HG02885 (cell line): ENCODE measurements at regions not wholly inside any gene's neighbourhood (a gene's known extent, or its start where the extent isn't known, plus 50 kb on each side); places are given as distances from the start of the nearest gene placed in this dataset.

Experiments used
- ATAC-seq: cut with Tn5 transposase; IDR thresholded peaks from one replicate; pipeline ENCODE4 v1.9.1; 2021; ENCODE audit warnings: mild to moderate bottlenecking; ENCODE audit not compliant: unreplicated experiment, poor library complexity

DNA sequence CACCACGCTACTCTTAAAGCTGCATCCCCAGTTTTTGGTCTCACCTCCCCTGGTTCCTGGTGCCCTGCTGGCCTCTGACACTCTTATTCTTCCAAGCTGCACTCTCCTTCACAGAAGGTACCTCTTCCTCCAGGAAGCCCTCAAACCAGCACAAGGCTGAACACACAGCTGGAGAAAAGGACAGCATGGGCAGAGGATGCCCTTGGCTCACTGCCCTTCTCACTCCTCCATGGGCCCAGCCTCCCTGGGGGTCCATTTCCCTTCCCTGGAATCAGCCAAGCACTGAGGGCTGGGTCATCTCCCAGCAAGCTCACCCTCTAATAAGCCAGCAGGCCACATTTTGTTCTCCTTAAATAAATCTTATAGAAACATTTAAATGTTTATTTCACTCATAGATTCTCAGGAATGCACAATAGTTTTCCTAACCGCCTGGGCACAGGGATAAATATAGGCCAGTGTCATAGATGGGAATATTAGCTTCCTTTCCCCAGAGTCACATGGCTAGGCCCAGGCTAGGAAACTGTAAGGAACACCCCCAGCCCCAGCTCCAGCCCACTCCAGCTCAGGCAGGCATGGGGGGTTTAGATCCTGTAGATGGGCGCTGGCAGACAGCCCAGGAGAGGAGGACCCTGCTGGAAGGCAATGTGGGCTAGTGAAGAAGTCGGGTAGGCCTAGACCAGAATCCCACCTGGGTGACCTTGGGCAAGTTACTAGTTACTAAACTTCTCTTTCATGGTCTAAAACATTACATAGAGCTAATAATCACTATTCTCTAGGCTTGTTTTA lies 51.5 kb downstream of the IRAG1 start:
- no peak for ATAC-seq

DNA sequence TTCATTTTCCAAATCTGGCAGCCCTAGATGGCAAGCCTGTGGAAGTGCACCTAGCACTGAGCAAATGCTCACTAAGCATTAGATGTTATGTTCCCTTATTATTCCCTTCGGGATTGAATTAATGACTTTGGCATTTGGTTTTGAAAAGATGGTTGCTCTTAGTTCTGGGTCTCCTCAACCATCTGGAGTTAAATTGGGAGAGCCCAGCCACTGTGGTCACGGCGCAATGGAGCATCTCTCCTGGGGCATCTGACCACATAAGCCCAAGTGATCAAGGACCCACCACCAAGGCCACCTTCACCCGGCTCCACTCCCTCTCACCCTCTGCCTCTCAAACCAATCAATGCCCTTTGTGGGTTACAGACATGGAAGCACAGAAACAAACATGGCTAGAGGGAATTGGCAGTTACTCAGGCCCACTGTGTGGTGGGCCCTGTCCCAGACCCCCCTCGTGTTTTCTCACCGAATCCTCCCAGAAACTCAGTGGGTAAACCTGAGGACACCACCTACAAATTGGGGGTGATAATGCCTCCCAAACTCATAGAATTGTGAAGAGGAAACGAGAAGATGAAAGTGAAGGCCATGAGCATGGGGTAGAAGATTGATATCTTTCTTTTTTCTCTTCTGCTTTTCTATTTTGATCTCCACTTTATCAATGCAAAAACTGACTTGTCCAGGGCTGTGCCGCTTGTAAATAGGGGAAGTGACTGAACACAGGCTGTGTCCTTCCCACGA lies 52.2 kb downstream of the IRAG1 start:
- peak; percentile 88 for ATAC-seq

- ATAC-seq: no peak
These were observed 53.2 kb downstream of the IRAG1 start for GRCh38 chr11:10640308-10640707.

DNA sequence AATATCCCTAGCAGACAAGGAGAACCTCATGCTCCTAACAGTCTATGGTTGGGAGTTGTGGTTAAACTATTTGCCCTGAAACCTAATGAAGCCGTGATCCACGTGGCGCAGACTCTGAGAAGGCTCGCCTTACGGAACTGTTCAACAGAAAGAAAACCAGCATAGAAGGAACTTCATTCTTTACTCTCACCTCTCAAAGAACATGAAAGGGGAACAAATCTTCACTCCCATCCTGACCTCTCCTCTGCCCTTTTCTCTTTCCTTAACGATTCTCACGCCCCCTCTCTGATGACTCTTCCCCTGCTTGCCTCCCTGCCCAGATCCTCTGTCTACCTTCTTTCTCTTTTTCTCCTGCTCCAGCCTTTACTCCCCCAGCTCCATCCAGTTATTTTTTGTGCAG lies 54.2 kb downstream of the IRAG1 start:
- ATAC-seq: no peak

- no peak for ATAC-seq
These were observed 55.1 kb downstream of the IRAG1 start for GRCh38 chr11:10638316-10638925.

GRCh38 chr11:10637731-10638151 lies 55.8 kb downstream of the IRAG1 start:
- no peak for ATAC-seq

- ATAC-seq: no peak
These were observed 59.1 kb downstream of the IRAG1 start for GRCh38 chr11:10634407-10634806.

- no peak for ATAC-seq
These were observed 60.3 kb downstream of the IRAG1 start for GRCh38 chr11:10633261-10633660.

GRCh38 chr11:10632483-10632882 lies 61.1 kb downstream of the IRAG1 start:
- ATAC-seq: no peak

DNA sequence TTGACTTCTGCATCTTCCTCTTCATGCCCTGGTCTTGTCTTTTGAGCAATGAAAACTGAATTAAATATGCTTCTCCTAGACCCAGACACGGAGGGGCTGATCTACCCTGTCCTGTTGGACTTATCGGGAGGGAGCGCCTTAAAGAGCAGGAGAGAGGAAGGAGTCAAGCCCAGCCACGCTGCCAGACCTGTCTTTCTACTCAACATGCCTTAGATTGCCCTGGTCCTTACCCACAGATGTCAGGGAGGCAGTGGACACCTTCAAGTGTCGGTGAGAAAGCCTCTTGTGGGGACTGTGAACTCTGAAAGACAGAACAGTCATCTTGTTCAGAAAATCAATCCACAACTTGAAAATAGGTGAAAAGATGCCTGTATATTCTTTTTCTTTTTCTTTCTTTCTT lies 61.8 kb downstream of the IRAG1 start:
- no peak for ATAC-seq

- ATAC-seq: no peak
These were observed 61.0 kb upstream of the LYVE1 start for GRCh38 chr11:10629411-10630002.

DNA sequence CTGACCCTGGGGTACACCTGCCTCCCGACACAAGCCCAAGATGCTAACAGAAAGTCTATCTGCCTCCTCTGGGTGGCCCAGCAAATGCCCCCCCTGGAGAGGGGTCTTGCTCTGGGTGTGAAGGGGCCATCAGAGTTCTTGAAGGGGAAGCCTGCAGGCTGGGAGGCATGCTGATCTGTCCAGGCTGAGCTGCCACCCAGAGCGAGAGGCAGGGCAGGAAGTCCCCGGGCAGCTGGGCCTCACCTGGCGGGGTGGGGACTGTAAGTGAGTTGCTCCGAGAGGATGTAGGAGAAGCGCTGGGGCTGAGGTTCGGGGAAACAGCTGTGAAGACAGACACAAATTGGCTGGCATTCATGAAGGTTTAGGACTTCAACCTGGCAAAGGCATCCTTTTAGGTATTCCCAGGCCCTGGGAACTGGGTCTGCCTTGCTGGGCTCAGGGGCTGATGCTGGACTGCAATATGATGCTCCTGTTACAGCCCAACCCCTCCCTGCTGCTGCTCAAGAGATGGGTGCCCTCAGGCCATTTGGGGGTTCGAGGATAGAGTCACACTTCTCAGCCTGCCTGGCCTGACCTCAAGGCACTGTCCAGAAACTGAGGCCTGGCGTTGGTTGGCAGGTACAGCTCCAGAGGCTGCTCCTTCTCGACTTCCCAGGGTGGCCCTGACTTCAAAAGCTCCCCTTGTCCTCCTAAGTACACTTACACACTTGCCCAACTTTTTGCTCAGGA lies 60.2 kb upstream of the LYVE1 start:
- ATAC-seq: no peak

DNA sequence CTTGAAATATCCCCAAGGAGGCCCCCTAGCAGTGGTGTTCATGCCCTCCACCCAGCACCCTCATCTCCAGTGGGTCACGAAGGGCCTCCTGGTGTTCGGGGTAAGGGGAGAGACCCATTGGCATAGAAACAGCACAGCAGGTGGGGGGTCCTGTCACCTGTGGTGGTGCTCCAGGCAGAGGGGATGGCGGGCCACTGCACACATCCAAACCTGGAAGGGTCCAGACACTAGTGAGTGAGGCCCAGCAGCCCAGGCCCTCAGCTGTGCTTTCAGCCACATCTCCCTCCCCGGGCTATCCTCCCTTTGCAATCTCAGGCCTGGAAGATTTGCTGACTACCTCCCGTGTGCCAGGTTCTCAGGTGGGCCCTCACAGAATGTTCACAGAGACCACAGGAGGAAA lies 59.4 kb upstream of the LYVE1 start:
- ATAC-seq: no peak

- no peak for ATAC-seq
These were observed 58.8 kb upstream of the LYVE1 start for GRCh38 chr11:10627291-10627690.

DNA sequence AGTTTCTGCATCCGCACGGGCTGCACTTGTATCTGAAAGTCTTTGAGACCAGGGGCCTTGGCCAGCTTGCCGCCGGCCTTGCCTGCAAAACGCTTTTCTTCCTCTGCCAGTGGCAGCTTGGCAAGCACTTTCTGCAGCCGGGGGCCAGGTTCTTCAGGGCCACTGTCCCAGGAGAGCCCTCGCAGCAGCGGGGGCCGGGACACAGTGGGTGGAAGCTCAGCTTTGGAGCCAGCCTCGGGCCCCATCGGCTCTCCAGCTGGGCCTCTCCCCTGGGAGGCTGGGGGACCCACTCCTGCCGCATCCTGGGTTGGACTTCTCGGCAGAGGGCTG lies 57.5 kb upstream of the LYVE1 start:
- no peak for ATAC-seq

DNA sequence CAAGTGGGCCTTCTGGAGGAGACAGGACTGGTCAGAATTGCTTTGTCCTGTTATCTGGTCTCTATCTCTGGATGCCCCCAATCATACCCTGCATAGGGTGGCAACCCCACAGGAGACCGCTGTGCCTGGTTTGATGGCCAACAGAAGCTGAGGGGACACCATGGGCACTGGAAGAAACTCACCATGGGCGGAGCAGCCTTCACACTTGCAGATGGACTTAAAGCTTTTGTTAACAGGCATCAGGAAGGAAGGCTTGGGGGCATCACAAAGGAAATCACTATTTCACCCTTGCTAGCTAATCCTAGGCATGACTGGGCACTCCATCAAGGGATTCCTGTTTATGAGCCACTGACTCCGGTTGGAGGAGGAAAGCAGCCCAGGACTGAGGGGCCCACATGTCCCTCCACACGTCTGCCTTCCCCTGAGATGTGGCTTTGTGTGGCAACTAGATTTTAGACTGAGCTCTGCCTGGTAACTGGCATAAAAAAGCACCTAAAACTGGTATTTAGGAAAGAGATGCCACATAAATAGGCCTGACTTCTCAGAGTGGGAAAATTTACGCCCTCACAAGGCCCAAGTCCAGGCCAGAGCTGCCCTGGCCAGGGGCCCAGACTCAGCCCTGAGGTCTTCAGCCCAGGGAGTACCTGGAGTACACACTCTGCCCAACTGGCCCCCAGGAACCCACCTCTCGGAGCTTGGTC lies 57.0 kb upstream of the LYVE1 start:
- ATAC-seq: no peak

GRCh38 chr11:10623797-10624761 lies 55.6 kb upstream of the LYVE1 start:
- no peak for ATAC-seq

DNA sequence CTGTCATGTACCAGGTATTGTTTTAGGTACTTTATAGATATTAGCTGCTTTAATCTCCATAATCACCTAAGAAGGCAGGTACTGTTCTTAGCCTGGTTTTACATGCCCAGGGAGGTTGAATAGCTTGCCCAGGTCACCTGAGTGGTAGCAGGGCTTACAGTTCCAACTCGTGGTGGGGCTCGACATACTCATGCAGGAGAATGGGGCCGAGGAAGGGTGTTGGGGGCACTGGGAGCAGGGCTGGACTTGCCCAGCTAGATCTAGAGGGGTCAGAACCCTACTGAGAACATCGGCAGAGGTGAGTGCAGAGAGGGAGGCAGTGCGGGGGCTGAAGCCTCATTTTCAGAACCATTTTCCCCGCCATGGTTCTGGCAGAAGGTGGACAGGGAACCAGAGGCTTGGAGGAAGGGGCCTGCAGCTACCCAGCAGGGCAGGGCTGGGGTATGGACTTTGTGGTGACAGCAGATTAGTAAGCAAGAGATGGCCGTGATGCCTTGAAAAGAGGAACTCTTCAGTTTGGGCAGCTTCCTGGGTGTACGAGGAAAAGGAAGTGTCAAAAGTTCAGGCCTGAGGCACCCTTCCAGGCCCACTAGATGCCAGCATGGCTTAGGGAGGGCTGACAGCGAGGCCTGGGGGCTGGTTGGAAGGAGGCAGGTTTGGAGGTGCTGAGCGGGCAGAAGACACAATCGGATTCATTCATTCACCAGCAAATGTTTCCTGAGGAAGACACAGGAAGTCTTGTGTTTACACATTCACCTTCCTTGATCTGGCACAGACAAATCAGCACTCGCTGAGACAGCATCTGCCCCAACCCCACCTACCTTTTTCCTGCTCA lies 54.7 kb upstream of the LYVE1 start:
- no peak for ATAC-seq
